Medulla oblongata (tissue), 1 donor: ENCODE measurements at regions not wholly inside any gene's neighbourhood (a gene's known extent, or its start where the extent isn't known, plus 50 kb on each side); places are given as distances from the start of the nearest gene placed in this dataset.

Experiments used
- DNase-seq: peaks from one replicate; pipeline ENCODE4 v3.0.0-alpha.2; 2015; ENCODE audit errors: extremely low spot score

DNA sequence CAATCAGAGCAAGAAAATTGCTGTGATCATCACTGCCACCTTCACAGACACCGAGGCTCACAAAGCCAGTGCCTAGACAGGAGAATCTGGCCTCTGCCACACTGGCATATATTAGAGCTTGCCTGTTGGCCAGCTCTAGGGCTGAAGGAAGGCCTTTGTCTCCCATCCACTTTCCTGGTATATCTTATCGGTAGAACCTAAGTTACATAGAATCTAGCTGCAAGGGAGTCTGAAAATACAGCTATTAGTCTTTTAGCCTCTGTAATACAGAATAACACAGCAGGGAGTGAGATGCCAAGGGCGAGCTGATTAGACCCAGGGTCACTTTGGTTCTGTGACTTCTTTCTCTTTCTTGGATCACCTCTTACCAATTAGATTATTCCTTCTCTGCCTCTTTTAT lies 154.9 kb upstream of the KL start:
- no peak for DNase-seq

DNA sequence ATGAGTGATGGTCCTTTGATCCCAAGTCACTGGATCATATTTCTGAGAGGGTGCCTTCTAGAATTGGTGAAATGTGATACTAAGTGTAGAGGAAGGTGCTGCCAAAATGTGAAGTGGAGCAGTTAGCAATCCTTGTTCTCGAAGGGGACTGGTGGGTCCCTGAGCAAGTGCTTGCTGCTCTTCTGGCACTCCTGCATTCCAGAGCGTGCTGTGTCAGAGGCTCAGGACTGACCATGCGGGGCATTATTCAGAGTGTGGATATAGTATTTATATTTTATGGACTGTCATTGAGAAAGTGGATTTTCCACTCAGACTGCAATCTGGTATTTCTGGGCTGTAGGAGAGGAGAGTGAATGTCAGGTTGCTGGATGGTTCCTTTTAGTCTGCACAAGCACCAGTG lies 152.6 kb upstream of the KL start:
- no peak for DNase-seq

DNA sequence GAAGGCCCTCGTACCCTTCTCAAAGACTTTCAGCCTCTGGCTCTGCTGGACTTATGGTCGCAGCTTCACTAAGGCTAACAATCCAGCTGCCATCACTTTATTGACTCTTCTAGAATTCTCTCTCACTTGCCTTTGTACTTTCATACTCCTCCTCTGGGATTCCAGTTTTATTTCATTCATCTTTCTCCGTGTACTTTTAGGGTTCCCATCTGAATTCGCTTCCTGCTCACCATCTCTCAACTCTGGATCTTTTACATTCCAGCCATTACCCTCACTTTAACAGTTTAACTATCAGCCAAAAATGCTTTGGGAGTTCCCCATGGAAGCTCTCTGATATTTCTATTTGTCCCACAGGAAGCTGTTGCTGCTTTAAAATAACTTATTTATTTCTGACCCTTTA lies 149.3 kb upstream of the KL start:
- DNase-seq = no peak

DNA sequence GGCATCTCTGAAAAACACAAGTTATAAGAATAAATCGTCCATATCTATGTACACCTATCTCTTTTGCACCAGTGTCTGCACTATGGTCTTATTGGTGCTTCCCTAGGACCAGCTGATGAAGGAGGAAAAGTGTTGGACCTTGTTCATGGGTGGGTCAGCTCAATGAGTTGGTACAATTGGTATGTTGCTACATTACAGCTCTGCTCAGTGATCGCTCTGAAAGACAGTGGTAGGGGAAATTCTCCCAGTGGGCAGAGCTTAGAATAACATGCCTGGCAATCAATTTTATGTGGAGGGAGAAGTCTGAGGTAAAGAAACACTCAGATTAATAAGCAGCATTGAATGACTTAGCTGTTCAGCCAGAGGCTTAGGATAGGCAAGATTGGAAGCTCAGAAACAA lies 138.7 kb upstream of the KL start:
- no peak for DNase-seq

DNA sequence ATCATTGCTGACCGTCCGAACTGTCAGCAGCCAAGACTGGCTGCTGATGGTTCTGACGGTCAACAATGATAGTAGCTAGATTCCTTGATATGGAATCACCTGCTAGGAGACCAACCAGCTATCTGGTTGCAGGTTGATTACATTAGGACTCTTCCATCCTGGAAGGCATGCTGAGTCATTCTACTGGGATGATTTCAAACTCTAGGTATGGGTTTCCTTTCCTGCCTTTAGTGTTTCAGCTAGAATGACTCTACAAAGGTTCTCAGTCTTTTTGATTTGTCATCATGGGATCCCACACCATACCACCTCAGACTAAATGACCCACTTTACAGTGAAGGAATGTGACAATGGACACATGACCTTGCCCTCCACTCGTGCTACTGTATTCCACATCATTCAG lies 138.1 kb upstream of the KL start:
- DNase-seq = no peak

DNA sequence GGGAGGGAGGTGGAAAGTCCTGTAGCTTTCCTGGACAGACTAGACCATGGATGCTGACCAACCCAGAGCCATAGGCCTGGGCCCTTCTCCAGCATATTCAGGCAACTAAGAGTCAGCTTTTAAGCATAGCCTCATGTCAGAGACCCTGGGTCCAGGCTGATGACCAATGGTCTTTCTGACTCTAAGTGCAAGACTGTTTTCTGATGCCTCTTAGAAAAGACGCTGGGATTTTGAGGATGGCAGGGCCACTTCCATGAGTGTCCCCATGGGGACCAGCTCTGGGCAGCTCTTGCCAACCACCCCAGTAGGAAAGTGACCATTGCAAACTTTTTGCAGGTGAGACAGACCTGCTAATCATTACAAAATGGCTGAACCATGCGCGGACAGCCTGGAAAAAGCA lies 135.6 kb upstream of the KL start:
- DNase-seq = no peak

DNA sequence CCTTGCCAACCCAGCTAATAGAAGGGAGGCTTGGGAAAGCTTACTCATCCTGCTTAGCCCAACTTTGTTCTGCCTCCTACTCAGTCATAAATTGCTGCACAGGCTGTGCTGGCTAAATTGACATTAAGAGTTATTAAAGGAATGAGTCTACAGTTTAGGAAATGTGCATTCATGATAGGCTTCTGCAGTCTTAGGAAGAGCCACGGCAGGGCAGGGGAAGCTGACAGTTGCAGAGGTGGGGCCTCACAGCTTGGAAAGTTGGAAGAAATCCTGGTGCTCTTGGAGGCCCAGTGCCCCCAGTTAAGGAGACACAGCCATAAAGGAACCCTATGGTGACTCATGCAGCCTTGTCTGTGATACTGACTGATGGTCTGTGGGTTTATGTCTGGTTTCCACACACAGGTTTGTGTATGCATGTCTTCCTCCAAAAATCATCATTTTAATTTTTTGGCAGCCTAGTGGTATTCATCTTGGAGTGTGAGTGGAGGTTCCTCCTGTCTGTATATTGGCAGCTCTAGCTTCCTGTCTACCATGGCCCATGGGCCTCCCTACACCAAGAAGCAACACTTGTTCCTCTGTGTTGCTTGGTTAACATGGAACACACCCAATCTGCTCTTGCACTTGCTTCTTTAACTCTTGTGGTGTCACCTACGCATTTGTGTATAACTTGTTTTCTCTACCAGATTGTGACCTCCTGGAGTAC lies 135.0 kb upstream of the KL start:
- no peak for DNase-seq

DNA sequence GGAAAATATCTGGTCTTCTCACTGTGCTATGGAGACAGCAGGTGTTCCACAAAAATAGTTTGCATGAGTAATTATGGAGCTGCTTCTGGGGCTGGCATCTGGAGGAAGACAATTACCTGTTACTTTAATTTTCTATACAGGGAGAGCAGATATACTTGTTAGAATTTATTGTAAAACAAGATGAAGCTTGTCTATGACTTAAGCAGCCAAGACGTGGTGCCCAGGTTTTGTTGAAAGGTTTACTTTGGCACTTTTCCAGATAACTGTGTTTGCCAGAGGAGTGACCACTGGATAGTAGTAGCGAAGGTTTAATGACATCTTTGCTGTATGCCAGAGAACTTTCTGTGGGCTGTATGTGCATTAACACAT lies 134.5 kb upstream of the KL start:
- DNase-seq = no peak

DNA sequence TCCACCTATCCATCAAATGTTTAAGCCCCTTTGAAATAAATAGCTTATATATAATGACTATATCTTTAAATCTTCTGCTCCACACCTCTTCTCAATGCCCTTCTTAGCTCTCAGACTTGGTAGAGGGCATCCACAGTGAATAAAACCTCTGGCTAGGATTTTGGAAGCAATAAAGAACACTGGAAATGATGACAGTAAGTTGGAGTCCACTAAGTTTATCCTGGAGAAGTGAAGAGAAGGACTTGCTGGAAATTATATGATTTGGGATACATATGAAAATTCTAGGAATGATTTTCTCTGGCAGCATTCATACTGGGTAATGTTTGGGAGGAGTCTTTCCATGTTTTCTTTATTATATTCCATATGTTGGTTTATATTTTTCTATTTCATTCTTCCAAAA lies 133.5 kb upstream of the KL start:
- DNase-seq = no peak

DNA sequence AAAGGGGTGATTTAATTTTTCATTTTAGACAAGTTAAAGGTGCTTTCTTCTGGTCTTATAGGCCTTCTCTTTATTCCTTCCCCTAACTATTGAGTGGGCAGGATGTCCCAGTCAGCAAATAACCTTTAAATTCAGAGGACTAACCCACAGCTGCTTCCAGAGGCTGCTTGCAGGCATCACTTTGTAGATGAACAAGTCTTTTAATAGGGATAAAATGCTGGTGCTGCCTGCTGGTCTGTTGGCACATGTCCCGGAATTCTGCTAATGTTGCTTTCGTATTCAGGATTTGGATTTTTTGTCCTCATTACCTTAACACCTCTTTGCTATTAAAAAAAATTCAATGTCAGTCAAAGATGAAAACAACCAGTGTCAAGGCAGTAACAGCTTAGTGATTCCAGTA lies 132.7 kb upstream of the KL start:
- peak; percentile 22 for DNase-seq

DNA sequence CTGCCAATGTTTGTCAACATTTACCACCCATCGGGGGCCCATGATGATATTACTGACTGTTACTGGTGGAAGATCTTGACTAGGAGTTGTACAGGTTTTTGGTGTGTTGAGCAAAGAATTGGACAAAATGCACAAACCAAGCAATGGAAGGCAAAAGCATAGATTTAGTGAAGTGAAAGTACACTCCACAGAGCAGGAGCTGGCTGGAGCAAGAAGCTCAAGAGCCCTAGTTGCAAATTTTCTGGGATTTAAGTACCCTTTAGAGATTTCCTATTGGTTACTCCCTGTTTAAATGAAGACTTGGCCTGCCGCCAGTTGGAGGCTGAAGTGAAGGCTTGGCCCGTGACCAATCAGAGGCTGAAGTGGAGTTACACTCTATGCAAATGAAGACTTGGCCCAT lies 128.6 kb upstream of the KL start:
- DNase-seq = no peak

DNA sequence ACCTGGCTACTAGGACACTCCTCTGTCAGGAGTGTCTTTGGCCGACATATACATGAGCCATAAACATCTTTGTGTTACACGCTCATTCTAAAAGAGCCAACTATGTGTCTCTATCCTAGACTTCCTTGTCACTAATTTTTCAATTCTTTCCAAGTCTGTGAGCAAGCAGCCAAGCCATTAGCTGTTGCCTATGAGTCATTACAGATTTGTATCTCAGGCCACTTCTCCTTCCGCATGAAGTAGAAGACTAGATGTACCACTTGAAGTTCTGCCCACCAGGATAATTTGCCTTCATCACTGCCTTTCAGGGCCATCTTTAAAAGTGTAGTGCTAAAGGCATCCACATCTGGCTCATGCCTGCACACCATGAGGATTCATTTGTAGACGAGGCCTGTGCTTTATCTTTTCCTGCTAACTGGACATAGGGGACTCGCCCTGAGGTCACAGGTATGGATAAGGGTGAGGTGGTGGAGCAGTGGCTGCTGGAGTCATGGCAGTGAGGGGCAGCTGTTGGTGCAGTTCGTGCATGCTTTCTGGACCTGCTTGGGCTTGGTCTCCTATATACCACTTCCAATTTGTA lies 126.1 kb upstream of the KL start:
- DNase-seq = no peak

DNA sequence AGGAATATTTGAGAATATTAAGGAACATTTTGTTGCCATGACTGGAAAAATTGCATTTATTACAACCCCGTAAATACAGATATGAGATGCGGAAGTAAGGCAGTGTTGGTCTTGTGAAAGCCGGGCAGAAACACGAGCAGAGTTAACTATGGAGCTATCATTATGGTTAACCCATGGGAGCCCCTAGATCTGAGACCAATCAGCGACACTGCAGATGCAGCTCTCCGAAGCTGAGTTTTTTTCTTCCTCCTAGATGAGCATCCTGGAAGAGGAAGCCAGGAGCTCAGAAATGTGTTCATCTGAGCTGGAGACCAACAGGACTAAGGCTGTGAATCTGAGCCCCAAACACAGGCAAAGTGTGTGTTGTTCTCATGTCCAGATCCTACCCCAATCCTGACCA lies 123.0 kb upstream of the KL start:
- DNase-seq = no peak

DNA sequence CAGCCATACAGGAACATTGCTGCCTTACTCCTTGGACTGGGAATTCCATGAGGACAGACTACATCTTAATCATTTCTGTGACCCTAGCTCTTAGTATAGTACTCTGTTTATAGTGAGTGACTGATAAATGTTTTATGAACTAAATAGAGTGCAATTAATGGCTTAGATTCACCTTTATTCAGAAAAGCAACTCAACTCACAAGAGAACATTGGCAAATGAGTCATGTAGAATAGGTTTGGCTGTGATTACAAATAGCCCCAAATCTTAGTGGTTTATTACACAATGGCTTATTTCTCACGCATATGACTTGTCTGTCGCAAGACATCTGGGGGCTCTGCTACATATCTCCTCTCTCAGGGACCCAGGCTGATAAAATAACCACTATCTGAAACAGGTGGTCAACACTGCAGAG lies 121.6 kb upstream of the KL start:
- no peak for DNase-seq

DNA sequence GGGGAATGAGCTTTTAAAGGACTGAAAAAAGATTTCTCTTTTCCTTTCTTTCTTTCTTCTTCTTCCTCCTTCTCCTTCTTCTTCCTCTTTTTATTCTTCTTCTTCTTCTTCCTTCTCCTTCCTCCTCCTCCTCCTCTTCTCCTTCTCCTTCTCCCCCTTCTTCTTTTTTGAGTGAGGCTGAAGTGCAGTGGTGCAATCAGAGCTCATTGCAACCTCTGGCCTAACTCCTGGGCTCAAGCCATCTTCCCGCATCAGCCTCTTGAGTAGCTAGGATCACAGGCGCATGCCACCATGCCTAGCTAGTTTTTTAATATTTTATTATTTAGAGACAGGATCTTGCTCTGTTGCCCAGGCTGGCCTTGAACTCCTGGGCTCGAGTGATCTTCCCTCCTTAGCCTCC lies 120.9 kb upstream of the KL start:
- DNase-seq = no peak

DNA sequence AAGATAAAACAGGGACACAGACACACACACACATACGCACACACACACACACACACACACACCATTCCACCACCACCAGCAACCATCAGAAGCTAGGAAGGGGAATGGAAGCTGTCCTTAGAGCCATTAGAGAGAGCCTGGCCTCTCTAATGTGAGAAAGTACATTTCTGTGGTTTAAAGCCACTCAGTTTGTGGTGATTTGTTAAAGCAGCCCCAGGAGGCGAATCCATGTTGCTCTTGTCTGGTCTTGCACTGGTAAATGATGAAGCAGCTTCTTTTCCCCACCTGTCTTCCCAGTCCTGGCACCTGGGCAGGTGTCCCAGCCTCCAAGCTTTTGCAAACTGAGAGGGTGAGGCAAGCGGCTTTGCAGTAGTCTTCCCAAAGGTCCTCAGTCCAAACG lies 118.9 kb upstream of the KL start:
- no peak for DNase-seq

DNA sequence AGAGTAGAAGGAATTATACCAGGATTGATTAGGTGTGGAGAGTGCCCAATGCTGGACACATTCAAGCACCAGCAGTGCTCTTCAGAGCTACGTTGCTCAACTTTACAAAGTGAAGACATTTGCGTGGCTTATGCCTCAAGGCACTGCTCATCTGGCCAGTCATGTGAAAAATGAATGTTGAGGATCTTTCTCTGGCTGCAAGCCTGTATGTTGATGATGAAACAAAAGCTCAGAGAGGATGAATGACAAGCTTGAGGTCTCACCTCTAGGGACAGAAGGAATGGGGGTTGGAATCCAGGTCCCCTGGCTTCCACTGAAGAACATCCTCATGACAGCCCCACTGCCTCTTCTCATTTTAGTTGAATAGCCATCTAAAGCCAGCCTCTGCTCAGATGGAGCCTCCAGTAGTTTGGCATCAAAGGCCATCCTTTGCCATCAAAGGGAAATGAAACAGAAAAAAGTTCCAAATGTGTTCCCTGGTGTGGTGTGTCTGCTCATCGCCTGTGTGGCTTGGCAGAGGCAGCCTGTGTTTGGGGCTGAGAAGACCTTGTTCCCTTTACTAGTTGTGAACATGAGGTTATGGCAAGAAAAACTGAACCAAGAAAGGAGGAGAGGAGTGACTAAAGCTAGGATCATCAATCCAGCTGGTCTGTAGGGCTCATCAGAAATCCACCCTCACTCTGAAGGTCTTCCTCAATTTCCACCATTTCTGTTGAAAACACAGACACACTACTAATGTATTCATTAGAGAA lies 114.0 kb upstream of the KL start:
- DNase-seq = no peak

DNA sequence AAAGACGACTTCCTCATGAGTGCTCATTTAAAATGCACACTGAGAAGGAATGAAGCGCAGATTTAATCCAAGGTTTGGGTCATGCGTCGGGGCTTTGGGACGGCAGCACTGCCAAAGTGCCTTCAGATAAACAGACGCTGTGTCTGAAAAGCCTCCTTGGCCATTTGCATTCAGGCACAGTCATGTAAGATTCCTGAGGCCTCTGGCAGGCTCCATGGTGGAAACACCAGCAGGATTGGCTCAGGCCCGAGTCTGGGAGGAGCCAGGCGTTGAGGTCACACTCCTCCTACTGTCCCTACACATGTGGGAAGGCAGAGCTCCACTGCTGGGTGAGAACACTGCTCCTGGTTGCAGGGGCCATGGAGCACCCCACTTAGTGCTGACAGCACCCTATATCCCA lies 113.3 kb upstream of the KL start:
- DNase-seq = peak; percentile 29

DNA sequence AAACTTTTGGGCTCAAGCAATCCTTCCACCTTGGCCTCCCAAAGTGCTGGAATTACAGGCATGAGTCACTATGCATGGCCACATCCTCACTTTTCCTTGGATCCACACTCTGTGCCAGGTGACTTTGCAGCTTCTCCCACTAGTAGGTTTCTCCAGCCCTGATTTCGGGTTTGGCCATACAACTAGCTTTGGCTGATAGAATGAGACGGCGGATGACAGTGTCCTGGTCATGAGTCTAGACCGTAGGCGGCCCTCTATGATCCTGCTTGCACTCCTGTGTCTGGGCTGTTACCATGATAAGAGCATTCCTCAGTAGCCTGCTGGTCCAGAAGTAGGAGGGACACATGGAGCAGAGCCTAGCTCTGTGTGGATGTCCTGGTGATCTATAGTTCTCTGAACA lies 112.5 kb upstream of the KL start:
- DNase-seq = no peak

DNA sequence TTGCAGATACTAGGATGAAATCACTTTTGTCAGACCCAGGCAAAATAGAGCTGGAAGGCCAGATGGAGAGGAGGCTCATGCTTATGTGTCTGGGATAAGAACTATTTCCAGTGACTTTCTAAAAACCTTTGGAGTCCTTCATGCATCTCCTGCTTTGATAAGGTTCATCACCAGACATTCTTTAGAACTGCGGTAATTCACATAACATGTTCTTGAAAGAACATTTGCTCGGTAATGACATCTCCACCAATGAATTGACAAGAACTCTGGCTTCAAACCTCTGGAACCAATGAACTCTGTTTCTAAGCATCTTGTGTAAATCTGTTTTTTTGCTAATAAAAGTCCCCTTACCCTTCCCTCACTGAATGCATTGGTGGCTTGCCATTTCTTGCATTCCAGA lies 112.0 kb upstream of the KL start:
- DNase-seq = no peak

DNA sequence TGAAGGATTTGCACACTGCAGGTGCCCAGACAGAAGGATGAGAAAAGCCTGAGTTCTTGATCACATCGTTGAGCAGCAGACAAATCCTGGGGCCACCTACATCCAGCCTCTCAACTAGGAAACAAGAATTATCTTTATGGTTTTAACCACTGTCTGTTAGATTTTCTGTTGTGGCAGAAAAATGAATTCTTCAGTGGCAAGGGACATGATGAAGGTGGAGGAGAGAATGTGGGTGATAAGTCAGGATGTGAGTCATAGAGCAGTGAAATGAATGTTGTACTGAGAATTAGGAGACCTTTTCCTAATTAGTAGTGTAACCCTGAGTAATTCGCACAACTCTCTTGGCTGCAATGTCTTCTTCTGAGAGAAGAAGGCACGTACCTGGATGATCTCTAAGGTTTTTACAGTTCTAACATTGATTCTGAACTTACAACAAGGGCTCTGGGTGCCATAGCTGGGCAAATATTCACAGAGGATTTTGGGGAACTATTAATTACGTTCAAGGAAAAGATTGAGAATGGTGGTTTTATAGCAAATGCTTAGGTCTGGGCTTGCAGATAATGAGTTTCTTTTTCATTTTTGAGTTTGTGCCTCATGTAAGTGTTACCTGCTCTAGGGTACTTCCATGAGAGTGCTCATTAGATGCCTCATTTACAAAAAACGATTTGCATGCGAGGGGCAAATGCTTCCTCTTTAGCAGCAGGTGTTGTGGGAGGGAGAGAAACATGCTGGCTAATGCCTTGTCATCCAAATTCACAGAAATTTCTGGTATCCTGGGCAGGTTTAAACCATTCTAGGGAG lies 111.0 kb upstream of the KL start:
- DNase-seq = no peak

DNA sequence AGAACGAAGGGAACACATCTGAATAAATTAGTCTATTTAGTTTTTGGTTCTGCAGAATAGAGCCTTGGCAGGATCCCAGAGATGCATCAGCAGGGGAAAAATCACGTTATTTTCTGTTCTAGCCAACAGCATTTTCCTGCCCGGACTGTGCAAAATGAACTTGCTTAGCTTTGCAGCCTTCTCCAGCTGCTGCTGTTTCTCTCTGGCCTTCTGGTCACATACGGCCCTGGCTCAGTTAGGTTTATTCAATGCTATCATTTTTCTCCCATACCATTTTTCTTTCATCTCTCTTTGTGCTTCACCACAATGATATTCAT lies 110.4 kb upstream of the KL start:
- peak; percentile 51 for DNase-seq

DNA sequence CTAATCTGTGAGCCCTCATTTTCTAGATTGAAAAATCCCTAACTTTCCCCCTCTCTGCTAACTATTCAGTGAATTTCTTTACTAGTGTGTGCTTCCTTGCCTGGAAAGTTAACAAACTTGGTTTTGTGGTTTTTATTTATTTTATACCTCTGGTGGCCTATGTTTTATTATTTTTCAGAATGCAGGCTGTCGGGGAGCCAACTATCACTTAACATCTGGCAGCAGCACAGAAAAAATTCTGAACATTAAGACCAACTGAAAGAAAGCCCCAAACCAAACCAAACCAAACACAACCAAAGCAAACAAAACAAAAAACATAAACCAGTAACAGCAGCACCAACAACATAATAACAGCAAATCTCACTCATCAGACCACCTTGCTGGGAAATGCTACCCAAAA lies 109.0 kb upstream of the KL start:
- no peak for DNase-seq
